ENCODE measurements at regions not wholly inside any gene's neighbourhood (a gene's known extent, or its start where the extent isn't known, plus 50 kb on each side); places are given as distances from the start of the nearest gene placed in this dataset.
"Not testable (repeated sequence)": the region's sequence is repeated elsewhere in the genome, so short reads cannot be mapped to it uniquely, and the experiment has no call there.

DNA sequence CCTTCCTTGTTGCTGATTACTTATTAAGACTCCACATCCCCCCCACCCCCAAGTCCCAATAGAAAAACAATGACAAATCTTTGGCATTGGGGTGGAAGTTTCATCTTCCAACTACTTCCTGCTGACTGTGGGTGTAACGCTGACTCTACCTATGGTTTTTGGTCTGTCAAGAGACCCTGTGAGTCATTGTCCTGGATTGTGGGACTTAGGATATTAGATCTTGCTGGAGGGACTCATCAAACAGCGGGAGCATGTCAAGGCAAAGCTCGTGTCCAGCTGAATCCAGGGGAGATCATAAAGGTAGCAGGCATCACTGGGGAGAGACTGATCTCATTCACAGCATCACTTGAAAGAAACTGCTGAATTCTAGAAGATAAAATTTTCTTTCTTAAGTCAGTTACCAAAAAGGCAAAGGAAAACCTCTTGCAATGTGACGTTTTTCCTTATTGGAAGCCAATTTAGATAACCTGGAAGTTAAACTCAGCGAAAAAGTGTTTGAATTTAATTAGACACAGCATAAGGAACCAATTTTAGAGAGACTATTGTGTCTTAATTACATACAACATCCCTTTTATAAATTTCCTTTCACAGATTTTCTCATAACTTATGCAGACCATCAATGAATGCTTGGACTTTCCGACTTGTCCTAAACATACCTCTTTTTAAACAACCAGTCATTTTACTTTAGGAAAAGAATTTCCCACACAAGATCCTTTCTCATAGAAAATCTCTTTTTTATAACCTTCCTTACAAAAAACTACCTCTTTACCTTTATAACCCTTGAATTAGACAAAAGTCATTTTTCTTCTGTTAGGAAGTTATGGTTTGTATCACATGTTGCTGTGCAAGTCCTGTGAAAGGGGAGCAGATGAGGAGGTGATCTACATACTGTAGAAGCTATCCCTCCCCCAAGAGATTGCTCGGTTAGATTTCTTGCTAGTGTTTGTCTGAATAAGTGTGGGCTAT lies 94.6 kb upstream of the SCAF11 start:
- no peak for DNase-seq

DNA sequence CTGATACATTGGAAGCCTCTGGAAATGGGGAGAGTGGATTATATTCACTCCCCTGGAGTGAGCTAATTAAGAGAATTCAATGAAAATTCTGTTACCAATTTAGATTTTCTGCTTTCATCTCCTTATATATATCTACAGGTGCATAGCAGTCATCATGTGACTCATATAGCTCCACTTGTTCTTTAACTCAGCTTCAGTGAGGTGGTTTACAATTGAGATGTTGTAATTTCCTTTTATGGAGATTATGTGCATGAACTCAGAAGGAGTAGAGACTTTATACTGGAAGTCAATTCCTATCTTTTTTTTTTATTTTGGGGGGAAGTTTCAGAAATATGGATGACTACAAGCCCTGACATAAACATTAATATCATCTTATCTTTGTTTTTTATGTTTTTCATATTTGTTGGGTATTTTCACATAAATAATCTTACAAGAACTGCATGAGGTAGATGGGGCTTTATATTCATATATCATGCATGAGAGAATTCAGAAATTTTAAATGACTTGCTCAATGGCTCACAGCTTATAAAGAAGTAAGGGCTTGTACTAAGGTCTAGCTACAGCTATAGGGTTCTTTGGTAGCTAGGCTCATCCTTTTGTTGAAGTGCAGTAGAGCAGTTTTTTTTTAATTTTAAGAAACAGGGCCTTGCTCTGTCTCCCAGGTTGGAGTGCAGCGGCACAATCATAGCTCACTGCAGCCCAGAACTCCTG lies 92.3 kb upstream of the SCAF11 start:
- DNase-seq: no peak

DNA sequence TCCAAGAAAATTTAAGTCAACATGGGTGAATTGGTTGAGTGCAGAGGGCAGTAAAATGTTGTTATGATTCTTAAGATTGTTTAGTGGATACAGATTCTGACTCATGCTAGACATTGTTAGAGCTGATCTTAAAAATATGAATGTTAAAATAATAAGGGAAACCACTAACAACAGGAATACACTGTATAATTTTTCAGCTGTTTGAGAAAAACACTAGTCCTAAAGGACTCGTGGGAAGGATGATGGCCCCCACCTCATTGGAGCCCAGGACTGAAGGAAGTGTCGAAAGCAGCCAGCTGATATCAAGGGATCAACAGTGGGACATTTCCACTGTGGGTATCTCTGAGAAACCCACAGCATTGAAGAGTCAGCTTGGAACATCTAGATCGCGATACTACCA lies 82.9 kb upstream of the SCAF11 start:
- DNase-seq: no peak

DNA sequence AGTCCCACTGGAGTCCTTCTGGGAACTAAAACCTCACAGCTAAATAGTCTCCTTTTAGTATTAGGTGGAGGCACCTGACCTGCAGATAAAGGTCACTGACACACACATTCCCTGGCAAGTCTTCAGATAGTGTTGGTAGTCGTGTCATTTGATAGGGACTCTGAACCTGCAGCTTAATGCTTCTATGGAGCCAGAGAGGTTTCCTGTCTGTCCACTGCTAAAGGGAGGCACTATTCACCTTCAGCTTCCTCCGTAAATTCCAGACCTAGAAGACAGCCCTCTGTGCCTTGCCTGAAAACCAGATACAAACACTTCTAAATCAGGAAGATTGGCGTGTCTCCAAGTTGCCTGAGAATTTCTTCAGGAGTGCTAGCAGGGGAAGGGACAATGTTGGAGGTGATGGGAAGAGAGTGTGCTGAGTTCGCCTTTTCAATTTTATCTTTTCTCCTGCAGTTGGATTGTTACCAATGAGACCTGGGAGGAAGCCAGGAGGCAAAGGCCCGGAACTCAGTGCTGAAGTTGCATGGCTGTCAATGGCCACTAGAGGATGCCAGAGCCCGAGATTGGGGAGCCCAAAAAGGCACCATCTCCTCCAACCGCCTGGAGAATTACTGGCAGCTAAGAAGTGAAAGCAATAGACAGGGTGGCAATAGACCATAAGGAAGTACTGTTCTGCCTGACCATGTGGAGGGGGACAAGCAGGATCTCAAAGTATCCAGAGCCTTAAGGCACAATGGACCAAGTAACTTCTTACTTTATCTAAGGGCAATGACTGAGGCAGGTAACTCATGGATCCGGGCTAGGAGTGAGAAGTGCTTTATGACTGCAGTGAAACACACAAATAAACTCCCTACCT lies 81.6 kb upstream of the SCAF11 start:
- DNase-seq: peak; percentile 19

DNA sequence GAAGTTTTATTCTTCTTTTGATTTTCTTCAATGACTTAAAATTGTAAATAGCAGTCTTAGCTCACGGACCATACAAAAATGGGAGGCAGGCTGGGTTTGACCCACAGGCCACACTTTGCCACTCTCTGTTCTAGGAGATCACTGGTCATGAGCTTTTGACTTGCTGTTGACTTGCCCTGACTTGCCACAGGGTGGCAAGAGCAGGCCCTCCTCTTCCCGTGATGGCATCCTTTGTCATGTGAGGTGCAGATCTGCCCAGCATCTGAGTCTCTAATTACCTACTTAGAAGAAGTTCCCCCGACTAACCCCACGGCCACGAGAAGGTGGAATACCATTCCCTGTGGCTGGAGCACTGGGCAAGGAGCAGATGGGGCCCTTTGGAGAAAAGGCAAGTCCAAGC lies 81.0 kb upstream of the SCAF11 start:
- no peak for DNase-seq

DNA sequence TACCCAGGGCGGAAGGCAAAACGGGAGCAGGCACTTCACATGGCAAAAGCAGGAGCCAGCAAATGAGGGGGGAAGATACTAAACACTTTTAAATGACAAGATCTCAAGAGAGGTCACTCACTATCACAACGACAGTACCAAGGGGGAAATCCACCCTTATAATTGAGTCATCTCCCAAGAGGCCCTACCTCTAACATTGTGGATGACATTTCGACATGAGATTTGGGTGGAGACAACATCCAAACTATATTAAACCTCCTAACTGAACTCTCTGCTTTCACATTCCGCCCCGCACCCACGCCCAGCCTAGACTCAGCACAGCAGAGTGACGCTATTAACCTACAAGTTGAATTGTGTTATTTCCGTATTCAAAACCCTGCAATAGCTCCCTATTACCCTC lies 76.7 kb upstream of the SCAF11 start:
- DNase-seq: no peak

DNA sequence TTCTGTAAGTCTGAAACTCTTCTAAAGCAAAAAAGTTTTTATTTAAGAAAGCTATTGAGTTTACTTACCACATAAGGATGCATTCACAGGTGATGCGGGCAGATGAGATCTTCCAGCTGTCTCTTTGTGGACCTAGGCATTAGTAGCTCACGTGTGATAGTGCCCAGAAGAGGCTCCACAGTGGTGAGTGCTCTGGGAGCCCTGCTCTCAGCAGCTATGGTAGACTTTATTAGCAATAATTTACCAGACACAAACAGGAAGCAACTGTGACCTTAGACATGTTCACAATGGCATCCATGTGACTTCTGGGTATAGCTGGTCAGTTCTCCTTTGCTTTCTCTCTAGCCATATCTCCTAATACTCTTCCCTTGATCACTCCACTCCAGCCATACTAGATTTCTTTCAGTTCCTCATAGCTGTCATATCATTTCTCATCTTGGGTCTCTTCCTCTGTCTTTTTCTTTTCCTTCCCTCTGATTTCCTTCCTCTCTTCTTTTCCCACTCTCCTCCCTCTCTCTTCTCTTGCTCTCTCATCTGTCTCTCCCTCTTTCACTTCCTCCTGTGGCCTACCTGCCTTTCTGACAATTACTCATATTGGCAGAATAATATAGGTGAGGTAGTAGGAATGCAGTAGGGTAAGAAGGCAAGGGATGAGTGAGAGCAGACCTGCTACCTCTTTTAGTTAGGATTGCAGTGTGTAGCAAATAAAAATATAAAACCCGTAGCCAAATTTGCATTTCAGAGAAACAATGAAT lies 75.2 kb upstream of the SCAF11 start:
- DNase-seq: no peak

DNA sequence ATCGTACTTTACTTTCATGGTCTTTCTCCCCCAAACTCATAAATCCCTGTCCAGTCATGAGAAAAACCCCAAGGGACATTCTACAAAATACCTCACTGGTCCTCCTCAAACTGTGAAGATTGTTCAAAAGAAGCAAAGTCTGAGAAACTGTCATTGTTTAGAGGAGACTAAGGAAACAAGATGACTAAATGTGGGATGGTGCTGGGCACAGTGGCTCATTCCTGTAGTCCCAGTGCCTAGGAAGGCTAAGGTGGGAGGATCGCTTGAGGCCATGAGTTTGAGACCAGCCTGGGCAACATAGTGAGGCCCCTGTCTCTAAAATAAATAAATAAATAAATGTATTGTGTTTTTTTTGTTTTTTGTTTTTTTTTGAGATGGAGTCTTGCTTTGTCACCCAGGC lies 74.2 kb upstream of the SCAF11 start:
- no peak for DNase-seq

DNA sequence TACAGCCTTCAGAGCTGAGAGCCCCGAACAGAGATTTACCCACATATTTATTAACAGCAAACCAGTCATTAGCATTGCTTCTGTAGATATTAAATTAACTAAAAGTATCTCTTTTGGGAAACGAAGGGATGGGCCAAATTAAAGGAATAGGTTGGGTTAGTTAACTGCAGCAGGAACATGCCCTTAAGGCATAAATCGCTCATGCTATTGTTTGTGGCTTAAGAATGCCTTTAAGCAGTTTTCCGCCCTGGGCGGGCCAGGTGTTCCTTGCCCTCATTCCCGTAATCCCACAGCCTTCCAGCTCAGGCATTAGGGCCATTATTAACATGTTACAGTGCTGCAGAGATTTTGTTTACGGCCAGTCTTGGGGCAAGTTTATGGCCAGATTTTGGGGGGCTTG lies 68.3 kb upstream of the SCAF11 start:
- not testable (repeated sequence) for DNase-seq

DNA sequence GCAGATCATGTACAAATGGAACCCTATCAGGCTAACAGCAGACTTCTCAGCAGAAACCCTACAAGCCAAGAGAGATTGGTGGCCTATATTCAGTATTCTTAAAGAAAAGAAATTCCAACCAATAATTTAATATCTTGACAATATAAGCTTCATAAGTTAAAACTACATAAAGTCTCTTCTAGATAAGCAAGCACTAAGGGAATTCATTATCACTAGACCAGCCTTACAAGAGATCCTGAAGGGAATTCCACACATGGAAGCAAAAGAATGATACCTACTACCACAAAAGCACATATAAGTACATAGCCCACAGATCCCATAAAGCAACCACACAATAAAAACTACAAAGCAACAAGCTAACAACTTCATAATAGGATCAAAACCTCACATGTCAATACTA lies 60.4 kb upstream of the SCAF11 start:
- DNase-seq: no peak

DNA sequence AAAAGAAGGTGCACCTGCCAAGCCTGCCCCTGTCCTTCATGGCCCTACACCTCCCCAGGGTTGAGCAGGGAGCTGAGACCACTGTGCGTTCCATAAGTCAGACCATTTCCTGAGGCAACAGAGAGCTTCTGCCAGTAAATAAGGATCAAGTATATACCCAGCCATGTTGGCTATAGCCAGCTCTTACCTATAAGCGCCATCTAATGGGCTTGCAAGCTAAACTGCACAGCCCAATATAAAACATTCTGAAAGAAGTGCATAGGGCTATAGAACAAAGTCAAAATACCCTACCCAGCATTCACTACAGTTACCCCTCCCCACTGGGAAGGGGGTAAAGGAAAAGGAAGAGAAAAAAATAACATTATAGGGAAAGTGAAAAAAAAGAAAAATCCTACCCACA lies 59.3 kb upstream of the SCAF11 start:
- no peak for DNase-seq

DNA sequence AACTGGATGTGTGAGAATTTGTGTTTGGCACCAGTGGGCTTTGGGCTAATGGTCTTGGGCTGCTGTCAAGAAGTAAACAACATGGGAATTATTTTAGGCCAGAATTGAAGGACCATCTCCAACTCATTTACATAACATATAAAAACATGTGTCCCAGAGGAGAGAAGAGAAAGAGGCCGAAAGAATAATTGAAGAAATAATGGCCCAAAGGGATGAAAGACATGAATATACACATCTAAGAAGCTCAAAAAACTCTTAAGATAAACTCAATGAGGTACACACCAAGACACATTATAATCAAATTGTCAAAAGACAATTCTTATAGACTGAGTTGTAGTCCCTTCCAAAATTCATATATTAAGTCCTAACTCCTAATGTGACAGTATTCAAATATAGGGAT lies 56.1 kb upstream of the SCAF11 start:
- DNase-seq: no peak

DNA sequence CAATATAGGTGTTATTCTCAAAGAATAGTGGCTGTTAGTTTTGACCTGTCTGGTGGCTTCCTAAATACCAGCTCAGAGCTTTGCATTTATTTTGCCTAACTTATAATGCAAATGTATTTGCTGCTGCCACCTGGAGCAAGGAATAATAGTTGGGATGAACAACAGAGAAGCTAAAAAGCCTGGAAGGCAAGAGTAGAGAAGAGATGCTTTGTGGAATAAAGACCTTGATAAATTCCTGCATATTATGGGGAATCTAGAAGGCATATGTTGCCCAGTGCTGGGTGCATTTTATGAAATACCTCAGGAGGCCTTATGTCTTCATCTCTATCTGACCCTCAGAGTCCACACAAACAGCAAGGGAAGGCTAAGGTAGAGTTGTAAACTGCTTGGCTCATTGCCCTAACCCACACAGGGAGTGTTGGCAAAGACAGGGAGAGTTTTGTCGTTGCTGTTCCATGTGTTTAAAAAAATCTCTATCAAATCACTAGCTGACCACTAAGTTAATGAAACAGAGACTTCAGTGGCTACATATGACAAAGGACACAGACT lies 53.7 kb upstream of the SCAF11 start:
- DNase-seq: no peak

Measured in DMS79 (cell line).